GM12864 (cell line): ENCODE measurements at regions not wholly inside any gene's neighbourhood (a gene's known extent, or its start where the extent isn't known, plus 50 kb on each side); places are given as distances from the start of the nearest gene placed in this dataset.

Experiments
- DNase-seq: peaks from one replicate; pipeline ENCODE4 v3.0.0-alpha.2; 2011; ENCODE audit warnings: low read depth
- H3K4me3 ChIP-seq: 2 replicates; pipeline ENCODE4 v1.5.1; 2011; ENCODE audit warnings: mild to moderate bottlenecking, low read depth, low read length, control low read depth
- CTCF ChIP-seq: IDR thresholded peaks from 2 replicates; pipeline ENCODE4 v1.5.1; 2011; ENCODE audit warnings: low read depth, mild to moderate bottlenecking, moderate library complexity, low read length, control low read depth, inconsistent platforms; ENCODE audit errors: missing control alignments

- no peak for DNase-seq
- no peak overlapping the region for H3K4me3 ChIP-seq
- no peak for TF ChIP-seq CTCF
Observed at GRCh38 chr19:30906871-30907270, 442.4 kb downstream of the TSHZ3 start.

GRCh38 chr19:30900051-30900450 lies 449.2 kb downstream of the TSHZ3 start:
- no peak for TF ChIP-seq CTCF
- DNase-seq: no peak
- no peak overlapping the region for H3K4me3 ChIP-seq

GRCh38 chr19:30898353-30899103 lies 450.7 kb downstream of the TSHZ3 start:
- H3K4me3 ChIP-seq: no peak overlapping the region
- no peak for TF ChIP-seq CTCF
- DNase-seq: no peak

GRCh38 chr19:30897553-30897952 lies 451.7 kb downstream of the TSHZ3 start:
- no peak for DNase-seq
- H3K4me3 ChIP-seq: no peak overlapping the region
- TF ChIP-seq CTCF: no peak

- no peak for DNase-seq
- no peak for TF ChIP-seq CTCF
- H3K4me3 ChIP-seq: no peak overlapping the region
Observed at GRCh38 chr19:30897034-30897433, 452.2 kb downstream of the TSHZ3 start.

GRCh38 chr19:30896554-30896953 lies 452.7 kb downstream of the TSHZ3 start:
- no peak for TF ChIP-seq CTCF
- DNase-seq: no peak
- H3K4me3 ChIP-seq: no peak overlapping the region

GRCh38 chr19:30895946-30896345 lies 453.3 kb downstream of the TSHZ3 start:
- no peak for TF ChIP-seq CTCF
- H3K4me3 ChIP-seq: no peak overlapping the region
- no peak for DNase-seq
